SKM-1 treated with dmso at 0.1 percent for 144 hours (cell line): ENCODE measurements at regions not wholly inside any gene's neighbourhood (a gene's known extent, or its start where the extent isn't known, plus 50 kb on each side); places are given as distances from the start of the nearest gene placed in this dataset.

Experiments
- DNase-seq: peaks from one replicate; lab custom pipeline; 2025; ENCODE audit not compliant: unreplicated experiment; lab: John Stamatoyannopoulos, UW

GRCh38 chr13:56953965-56954364 lies 186.8 kb upstream of the PRR20A start:
- DNase-seq, result no peak

DNA sequence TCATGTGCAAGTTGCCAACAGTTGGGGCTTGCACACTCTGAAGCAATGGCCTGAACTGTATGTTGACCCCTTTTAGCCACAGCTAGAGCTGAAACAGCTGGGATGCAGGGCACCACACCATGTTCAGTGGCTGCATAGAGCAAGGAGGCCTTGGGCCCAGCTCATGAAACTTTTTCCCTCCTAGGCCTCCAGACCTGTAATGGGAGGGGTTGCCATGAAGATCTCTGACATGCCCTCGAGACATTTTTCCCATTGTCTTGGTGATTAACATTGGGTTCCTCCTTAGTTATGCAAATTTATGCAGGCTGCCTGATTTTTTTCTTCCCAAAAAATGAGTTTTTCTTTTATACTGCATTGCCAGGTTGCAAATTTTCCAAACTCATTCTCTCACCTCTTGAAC lies 165.1 kb upstream of the PRR20A start:
- DNase-seq, result no peak

DNA sequence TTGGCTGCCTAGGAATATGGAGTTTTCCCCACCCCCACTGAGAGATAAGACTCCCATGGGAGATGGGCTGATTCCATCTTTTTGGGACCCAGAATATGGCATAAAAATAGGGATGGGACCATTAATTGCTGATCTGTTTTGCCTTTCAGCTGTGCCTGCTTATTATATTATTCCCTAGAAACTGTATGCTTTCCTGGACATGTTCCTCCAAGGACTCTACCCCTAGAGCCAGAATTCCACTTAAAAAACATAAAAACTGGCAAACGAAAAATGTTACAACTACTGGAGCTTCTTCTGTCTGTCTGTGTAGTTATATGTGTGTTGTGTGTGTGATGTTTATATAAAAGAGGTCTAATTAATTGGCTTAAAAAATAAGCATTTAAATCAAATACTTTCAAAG lies 159.9 kb upstream of the PRR20A start:
- no peak for DNase-seq

DNA sequence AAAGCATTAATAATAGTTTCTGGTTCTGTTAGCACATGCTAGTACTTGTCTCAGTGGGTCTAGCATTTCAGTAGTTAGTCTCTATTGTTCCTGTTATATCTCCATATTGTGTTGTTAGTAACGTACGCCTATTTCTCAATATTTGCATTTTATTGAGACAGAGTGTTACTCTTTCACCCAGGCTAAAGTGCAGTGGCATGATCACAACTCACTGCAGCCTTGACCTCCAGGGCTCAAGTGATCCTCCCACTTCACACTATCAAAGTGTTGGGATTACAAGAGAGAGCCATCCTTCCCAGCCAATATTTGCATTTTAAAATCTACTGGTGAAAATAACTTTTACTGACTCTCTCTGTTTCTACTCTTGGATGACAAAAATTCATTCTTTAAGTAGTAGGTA lies 154.6 kb upstream of the PRR20A start:
- no peak for DNase-seq

- DNase-seq, result no peak
These were observed 152.2 kb upstream of the PRR20A start for GRCh38 chr13:56988543-56988942.

GRCh38 chr13:57003682-57004081 lies 137.0 kb upstream of the PRR20A start:
- no peak for DNase-seq

- DNase-seq, result no peak
These were observed 123.4 kb upstream of the PRR20A start for GRCh38 chr13:57017357-57017756.

DNA sequence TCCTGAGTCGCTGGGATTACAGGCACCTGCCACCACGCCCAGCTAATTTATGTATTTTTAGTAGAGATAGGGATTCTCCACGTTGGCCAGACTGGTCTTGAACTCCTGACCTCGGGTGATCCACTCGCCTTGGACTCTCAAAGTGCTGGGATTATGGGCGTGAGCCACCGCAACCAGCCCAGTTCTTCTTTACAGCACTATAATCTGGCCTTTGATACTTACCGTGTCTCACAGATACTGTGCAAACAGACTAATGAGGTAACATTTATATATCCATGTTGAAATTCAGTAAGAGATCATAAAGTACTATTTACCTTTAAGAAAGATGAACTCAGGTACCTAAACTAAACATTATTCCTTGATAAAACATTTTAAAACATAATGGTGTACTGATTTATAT lies 121.8 kb upstream of the PRR20A start:
- no peak for DNase-seq

DNA sequence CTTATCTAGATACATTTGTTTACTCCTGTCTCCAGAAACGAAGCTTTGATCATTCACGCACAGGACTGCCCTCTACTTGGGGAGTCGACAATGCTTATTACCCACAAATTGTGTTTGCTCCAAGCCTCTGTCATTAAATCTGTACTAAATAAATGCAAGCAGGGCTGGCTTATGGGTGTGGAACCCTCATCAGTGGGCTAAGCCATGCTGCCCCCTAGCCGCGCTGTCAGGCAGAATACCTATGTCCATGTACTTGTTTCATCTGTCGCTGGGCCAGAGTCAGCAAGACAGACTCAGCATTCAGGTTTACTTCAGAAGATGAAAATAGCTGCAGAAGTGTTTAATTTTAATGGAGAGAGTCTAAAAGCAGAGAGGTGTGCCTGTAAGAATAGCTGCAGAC lies 110.0 kb upstream of the PRR20A start:
- no peak for DNase-seq

DNA sequence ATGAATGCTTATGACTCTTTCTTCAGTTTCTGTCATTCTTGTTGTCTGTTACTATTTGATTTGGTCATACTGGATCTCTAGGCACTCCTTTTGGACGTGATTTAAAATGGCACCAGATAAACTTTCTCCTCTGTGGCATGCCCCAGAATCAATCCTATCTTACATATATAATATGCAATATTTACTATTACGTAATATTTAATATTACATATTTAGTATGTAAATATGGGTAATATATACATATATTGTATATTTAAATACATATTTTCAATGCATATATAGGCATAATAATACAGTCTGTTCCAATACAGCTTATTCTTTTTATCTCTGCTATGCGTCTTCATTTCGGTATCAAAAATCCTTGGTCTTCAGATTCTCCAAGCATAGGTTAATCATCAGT lies 104.4 kb upstream of the PRR20A start:
- no peak for DNase-seq

DNA sequence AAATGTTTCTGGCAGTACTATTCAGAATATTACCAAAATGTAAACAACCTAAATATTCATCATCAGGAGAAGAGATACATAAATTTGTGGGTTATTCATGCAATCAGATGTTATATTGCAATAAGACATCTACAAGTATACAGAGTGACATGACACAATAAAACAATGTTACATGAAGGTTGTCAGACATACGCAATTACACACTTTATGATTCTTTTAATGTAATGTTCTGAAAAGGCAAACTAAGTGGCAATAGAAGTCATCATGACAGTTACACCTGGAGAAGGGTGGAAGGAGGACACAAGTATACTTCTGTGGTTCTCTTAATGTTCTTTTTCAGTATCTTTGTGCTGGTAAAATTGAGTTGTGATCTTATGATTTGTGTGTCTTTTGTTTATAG lies 95.8 kb upstream of the PRR20A start:
- DNase-seq, result no peak

- no peak for DNase-seq
These were observed 94.7 kb upstream of the PRR20A start for GRCh38 chr13:57045826-57046546.

DNA sequence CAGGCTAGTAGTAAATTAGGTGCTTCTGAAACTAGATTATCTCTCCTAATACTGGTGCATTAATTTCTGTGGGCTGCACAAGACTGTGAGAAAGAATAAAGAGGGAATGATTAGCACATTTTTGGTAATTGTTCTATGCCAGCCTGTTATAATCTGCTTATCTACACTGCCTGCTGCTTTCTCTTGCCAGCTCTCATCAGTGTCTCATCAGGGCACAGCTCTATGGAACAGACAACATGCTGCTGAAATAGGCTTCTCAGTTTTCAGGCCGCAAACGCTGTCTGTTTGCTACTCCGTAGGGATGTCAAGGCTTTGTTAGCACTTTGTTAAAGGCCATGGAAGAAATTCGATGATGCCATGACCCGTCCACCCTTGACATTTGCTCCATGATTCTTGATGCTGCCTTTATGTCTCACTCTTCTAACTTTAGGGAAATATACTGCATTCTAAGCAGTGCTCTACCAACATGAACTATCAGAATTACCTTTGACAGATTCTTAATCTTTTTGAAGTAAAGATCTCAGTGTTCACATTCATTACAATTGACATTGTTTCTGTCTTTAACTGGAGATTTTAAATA lies 84.0 kb upstream of the PRR20A start:
- DNase-seq, result no peak

DNA sequence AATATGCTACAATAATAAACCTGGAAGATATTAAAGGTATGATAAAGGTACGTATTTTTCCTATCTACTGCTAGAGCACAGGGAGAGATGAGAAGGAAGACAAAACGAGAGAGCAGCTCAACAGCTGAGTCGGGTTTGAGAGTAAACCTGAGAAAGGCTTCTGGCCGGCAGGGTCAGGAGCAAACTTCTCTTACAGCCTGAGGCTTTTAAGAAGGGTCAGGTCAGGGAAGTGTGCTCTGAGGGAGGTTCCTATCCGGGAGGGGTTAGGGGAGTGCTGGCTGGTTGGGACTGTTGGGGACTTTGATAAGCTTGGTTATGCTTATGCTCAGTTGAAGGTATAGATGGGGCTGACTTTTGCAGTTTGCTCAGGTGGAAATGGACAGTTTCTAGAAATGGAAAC lies 77.7 kb upstream of the PRR20A start:
- no peak for DNase-seq

DNA sequence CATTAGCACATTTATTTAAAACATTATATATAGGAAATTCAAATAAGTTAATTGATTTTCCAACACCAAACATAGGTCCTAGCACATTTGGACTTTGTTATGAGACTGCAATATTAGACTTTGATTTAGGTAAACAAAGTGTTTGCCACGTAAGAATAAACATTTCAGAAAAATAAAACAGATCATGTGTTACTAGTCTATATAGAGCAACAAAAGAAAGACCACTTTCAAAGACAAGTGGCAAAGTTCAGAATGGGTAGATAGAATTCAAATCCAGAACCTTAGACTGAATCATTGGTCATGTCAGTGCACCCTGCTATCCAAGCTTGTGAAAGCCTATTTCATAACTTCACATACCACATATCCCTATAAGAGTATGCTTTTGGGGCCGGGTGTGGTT lies 66.7 kb upstream of the PRR20A start:
- no peak for DNase-seq

GRCh38 chr13:57075588-57075987 lies 65.1 kb upstream of the PRR20A start:
- no peak for DNase-seq

- DNase-seq, result no peak
These were observed 53.7 kb upstream of the PRR20A start for GRCh38 chr13:57087006-57087405.
